ENCODE measurements at regions not wholly inside any gene's neighbourhood (a gene's known extent, or its start where the extent isn't known, plus 50 kb on each side); places are given as distances from the start of the nearest gene placed in this dataset.

DNA sequence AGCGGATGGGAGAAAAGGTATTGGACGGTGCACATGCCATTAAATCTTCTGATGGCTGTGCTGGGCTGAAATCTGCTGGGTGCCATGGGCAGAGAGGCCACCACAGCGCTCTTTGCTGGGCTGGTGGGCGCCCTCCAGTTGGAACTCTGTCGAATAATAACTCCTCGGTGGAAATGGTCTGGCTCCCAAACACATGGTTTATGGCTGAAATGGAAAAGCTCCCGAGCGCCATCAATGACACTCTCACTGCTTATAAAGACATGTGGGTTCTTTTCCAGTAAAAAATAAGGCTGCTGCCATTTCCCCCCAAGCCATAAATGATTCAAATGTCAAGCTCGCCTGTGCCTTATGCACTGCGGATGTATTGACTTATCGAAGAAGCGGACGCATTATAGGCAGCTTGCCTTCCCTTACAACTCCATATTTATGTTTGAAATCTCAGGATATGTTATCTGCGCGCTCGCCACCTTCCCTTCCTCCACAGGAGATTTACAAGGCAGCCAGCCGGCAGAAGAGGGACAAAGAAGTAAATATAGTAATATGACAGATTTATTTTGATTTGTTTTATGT, 239.0 kb upstream of the MKI67 start:
- in situ Hi-C loops (cut with MboI; ENCODE audit: low sequenced_read_pairs): no loop called here

DNA sequence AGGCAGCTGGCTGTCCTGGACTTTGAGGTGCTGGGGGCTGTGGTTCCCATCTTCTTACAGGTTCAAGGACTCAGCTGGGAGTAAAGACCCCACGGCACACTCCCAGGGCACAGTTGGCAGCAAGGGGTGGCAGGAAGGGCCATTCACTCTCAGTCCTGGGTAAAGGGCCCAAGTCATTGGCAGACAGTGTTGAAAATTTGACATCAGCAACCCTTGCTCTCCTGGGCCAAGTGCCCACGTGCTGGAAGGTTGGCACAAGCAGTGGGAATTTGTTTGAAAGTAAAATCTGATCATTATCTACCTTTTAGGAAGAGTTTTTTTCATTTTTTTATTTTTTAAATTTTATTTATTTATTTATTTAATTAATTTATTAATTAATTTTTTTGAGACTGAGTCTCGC, 241.6 kb upstream of the MKI67 start:
- in situ Hi-C loops (cut with MboI; ENCODE audit: low sequenced_read_pairs): no loop called here

GRCh38 chr10:128369101-128369650, 243.0 kb upstream of the MKI67 start:
- in situ Hi-C loops (cut with MboI; ENCODE audit: low sequenced_read_pairs): no loop called here

GRCh38 chr10:128373071-128373749, 247.0 kb upstream of the MKI67 start:
- in situ Hi-C loops (cut with MboI; ENCODE audit: low sequenced_read_pairs): no loop called here

DNA sequence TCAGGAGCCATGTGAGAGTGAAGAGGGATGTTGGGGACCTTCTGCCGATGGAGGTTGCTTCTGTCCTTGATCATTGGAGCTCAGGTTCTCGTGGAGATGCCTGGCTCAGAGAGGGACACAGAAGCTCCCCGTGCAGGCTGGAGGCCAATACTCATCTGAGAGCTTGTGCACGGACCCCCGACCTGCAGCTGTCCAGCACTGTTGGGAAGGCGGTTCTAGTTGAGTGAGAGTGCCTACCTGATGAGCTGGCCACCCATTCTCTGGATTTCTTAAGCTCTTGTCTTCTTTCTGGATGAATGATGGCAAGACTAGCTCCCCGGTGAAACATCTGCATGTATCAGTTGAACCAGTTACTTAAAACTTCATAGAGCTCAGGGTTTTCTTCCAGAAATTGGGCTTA, 247.6 kb upstream of the MKI67 start:
- in situ Hi-C loops (cut with MboI; ENCODE audit: low sequenced_read_pairs): no loop called here

- in situ Hi-C loops (cut with MboI; ENCODE audit: low sequenced_read_pairs): no loop called here
Measured at GRCh38 chr10:128375171-128375570, 248.9 kb upstream of the MKI67 start.

DNA sequence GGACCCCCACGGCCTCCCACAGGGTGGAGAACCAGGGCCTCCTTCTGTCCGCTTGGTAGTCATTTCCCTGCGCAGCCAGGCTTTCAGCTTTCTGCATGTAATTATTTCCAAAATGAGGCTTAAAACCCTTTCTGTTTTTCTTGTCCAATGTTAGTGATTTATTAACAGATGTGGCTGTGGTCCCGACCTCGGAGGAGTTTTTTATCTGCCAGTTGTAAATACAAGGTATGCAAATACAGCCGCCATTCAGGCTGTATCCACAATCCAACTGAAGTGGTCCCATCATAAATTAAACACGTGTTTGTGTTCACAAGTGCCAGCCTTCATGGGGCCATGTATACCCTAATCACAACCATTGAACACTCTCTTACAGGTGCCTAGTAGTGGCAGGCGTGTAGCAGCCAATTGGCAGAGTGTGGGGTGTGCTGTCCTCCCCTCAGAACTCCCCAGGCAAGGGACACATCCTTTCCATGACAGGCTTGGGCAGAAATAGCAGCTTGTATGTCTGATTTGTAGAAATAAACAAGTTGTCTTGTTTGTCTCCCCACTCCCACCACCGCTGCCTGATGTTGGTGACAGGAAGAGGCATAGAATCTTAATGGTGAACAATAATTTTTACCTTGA, 251.3 kb upstream of the MKI67 start:
- in situ Hi-C loops (cut with MboI; ENCODE audit: low sequenced_read_pairs): no loop called here

DNA sequence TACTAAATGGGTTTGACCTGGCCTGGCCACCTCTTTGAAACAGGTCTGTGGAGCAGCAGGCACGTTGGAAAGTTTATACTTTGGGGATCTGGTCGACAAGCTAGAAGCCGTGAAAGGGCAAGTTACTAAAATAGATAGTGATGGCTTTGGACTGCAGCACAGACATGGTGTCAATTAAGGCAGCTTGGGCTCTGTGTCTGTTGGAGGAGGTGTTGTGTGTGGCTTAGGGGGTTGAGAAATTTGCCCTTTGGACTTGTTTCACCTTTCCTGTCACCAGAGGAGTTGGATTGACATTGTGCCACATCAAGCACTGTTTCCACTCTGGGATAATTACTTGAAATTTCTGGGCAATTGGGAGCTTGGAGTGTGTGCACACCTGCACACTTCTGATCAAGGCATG, 251.8 kb upstream of the MKI67 start:
- in situ Hi-C loops (cut with MboI; ENCODE audit: low sequenced_read_pairs): no loop called here

GRCh38 chr10:128380946-128381345, 254.7 kb upstream of the MKI67 start:
- in situ Hi-C loops (cut with MboI; ENCODE audit: low sequenced_read_pairs): no loop called here

- in situ Hi-C loops (cut with MboI; ENCODE audit: low sequenced_read_pairs): no loop called here
Measured at GRCh38 chr10:128382225-128382624, 256.0 kb upstream of the MKI67 start.

GRCh38 chr10:128384831-128385230, 258.6 kb upstream of the MKI67 start:
- in situ Hi-C loops (cut with MboI; ENCODE audit: low sequenced_read_pairs): no loop called here

GRCh38 chr10:128386231-128386630, 260.0 kb upstream of the MKI67 start:
- in situ Hi-C loops (cut with MboI; ENCODE audit: low sequenced_read_pairs): no loop called here

DNA sequence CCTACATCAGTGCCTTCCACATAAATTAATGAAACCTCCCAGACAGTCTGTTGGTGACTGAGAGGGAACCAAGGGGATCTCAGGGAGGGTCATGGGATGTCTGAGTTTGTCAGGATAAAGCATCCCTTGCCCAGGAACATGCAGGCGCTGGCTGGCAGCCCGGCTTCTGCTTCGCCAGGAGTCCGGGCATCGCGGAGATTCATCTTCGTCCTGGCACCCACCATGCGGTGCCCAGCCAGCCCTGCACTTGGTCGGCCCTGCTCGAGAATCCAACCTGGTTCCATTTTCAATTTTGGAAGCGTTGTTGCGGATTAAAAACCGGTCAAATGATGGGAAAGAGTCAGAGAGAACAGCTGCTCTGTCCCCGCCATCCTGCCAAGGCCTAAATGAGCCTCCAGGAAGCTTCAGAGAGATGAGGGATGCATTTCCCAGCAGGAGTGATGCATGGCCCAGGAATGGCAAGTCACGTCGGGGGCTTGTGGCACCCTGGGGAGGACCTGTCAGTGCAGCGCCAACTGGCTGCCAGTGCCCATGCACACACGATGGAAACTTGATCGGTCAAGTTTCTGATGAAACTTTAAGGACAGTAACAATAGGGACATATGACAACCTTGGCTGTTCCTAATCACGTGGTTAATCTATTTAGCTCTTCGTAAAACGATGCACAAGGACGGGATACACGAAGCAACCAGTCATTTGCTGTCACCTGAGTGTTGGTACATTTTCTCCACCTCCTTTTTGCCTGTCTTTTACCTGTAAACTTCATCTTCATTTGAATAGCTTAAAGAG, 260.8 kb upstream of the MKI67 start:
- in situ Hi-C loops (cut with MboI; ENCODE audit: low sequenced_read_pairs): no loop called here

DNA sequence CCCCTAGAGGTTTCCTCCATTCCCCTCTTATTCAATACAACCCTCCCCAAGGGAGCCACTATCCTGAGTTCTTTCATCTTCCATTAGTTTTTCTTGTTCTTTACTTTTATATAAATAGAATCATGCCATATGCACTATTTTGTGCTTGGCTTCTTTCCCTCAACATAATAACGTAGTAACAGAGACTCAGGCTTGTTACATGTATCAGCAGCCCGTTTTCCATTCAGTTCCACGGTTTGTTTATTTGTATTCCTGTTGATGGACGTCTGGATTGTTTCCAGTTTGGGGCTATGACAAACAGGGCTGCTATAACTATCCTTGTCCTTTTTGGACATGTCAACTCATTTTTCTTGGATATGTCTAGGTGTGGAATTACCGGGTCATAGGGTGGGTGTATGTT, 264.4 kb upstream of the MKI67 start:
- in situ Hi-C loops (cut with MboI; ENCODE audit: low sequenced_read_pairs): no loop called here

DNA sequence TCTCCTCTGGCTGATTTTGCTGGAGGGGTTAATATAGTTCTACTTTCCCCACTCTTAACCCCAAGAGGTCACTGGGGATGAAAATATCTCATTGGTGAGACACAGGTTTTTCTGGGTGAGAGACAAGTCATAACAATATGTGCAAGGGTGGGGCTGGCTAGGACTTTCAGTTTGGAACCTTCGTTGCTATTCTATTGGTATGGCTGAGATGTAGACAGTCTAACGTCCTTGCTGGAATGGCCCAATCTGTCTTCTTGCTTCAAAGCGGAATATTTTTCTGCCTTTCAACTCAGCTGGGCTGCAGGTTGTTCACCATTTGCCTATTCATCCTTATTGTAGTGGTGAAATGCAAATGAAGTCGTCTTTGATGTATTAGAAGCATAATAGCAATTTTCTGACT, 267.3 kb upstream of the MKI67 start:
- in situ Hi-C loops (cut with MboI; ENCODE audit: low sequenced_read_pairs): no loop called here

DNA sequence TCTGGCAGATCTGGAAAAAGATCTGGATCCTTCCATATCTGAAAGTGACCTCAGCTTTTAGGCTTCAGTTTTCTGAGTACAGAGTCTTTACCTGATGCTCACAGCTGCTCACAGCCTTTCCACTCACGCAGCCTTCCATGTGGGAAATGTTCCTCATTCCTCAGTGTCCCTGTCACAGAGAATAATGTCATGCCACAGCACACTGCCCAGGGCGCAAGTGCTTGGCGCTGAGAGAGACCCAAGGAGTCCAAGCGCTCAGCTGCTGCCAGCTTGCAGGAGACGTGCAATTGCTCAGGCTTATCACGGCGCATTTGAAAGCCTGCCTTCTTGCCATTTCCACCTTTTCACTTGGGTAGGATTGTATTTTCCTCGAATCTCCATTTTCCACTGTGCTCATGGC, 271.9 kb upstream of the MKI67 start:
- in situ Hi-C loops (cut with MboI; ENCODE audit: low sequenced_read_pairs): no loop called here

- in situ Hi-C loops (cut with MboI; ENCODE audit: low sequenced_read_pairs): no loop called here
Measured at GRCh38 chr10:128398999-128399398, 272.8 kb upstream of the MKI67 start.

GRCh38 chr10:128400564-128400963, 274.3 kb upstream of the MKI67 start:
- in situ Hi-C loops (cut with MboI; ENCODE audit: low sequenced_read_pairs): no loop called here

- in situ Hi-C loops (cut with MboI; ENCODE audit: low sequenced_read_pairs): no loop called here
Measured at GRCh38 chr10:128405450-128405849, 279.2 kb upstream of the MKI67 start.

GRCh38 chr10:128411643-128412042, 285.4 kb upstream of the MKI67 start:
- in situ Hi-C loops (cut with MboI; ENCODE audit: low sequenced_read_pairs): no loop called here

- in situ Hi-C loops (cut with MboI; ENCODE audit: low sequenced_read_pairs): no loop called here
Measured at GRCh38 chr10:128414568-128414967, 288.3 kb upstream of the MKI67 start.
